Keratinocyte (primary cell): ENCODE measurements at regions not wholly inside any gene's neighbourhood (a gene's known extent, or its start where the extent isn't known, plus 50 kb on each side); places are given as distances from the start of the nearest gene placed in this dataset.

Source experiments
- DNase-seq: peaks from one replicate; pipeline ENCODE4 v3.0.0-alpha.2; 2011; ENCODE audit warnings: low read depth, missing footprints, low spot score
- FAIRE-seq: peaks from 2 replicates; lab custom pipeline; 2011; peaks lifted over from hg19 to GRCh38; lab: Jason Lieb, UNC
- H2AFZ ChIP-seq: 2 replicates; pipeline ENCODE4 v1.6.0; 2012; ENCODE audit warnings: low read length, control low read depth, inconsistent platforms; ENCODE audit not compliant: control insufficient read depth
- H3K27ac ChIP-seq: 2 replicates; pipeline ENCODE4 v1.5.1; 2011; ENCODE audit warnings: low read length; ENCODE audit not compliant: control insufficient read depth, insufficient read depth
- H3K27me3 ChIP-seq: 3 replicates; pipeline ENCODE4 v1.6.0; 2011; ENCODE audit warnings: low read length; ENCODE audit not compliant: control insufficient read depth, insufficient read depth; ENCODE audit errors: extremely low read depth
- H3K36me3 ChIP-seq, 2 experiments: 2 replicates in 1 of 2; 3 replicates in 1 of 2; pipeline ENCODE4 v1.5.1; 2011; ENCODE audit warnings: low read length in 2 of 2, mild to moderate bottlenecking in 1 of 2; ENCODE audit not compliant: control insufficient read depth in 2 of 2, insufficient read depth in 2 of 2; ENCODE audit errors: extremely low read depth in 1 of 2
- H3K4me1 ChIP-seq: 3 replicates; pipeline ENCODE4 v1.5.1; 2011; ENCODE audit warnings: low read length; ENCODE audit not compliant: control insufficient read depth, insufficient read depth; ENCODE audit errors: extremely low read depth
- H3K4me2 ChIP-seq: 3 replicates; pipeline ENCODE4 v1.6.0; 2011; ENCODE audit warnings: low read depth, low read length; ENCODE audit not compliant: control insufficient read depth, insufficient read depth; ENCODE audit errors: extremely low read depth
- H3K4me3 ChIP-seq, 3 experiments: fragments of 200-600 bp in 1 of 3; sonication (generic) in 1 of 3; 2 replicates in 2 of 3; 3 replicates in 1 of 3; pipeline ENCODE4 v1.5.1; 2011 to 2016; ENCODE audit warnings: low read length in 3 of 3, mild to moderate bottlenecking in 3 of 3, control low read depth in 2 of 3, inconsistent platforms in 1 of 3, low read depth in 1 of 3, mixed read lengths in 1 of 3, mixed run types in 1 of 3, moderate library complexity in 1 of 3; ENCODE audit not compliant: control insufficient read depth in 2 of 3, insufficient read depth in 2 of 3; ENCODE audit errors: extremely low read depth in 1 of 3
- H3K79me2 ChIP-seq: 2 replicates; pipeline ENCODE4 v1.6.0; 2012; ENCODE audit warnings: low read length; ENCODE audit not compliant: control insufficient read depth, insufficient read depth
- H3K9ac ChIP-seq: 3 replicates; pipeline ENCODE4 v1.6.0; 2011; ENCODE audit warnings: low read length; ENCODE audit not compliant: control insufficient read depth, insufficient read depth; ENCODE audit errors: extremely low read depth
- H3K9me1 ChIP-seq: 3 replicates; pipeline ENCODE4 v1.6.0; 2011; ENCODE audit warnings: low read length; ENCODE audit not compliant: control insufficient read depth, insufficient read depth; ENCODE audit errors: extremely low read depth
- H3K9me3 ChIP-seq: 2 replicates; pipeline ENCODE4 v1.5.1; 2012; ENCODE audit warnings: low read depth, low read length; ENCODE audit not compliant: control insufficient read depth
- H4K20me1 ChIP-seq: 3 replicates; pipeline ENCODE4 v1.6.0; 2011; ENCODE audit warnings: low read length; ENCODE audit not compliant: control insufficient read depth, insufficient read depth; ENCODE audit errors: extremely low read depth
- CTCF ChIP-seq, 3 experiments: IDR thresholded peaks in 1 of 3; conservative IDR thresholded peaks in 1 of 3; optimal IDR thresholded peaks in 1 of 3; 2 replicates in 2 of 3; 3 replicates in 1 of 3; pipeline versions ENCODE3 to v1.5.1; 2011; ENCODE audit warnings: low read length in 3 of 3, mild to moderate bottlenecking in 3 of 3, moderate library complexity in 2 of 3, control low read depth in 1 of 3, inconsistent platforms in 1 of 3; ENCODE audit not compliant: insufficient read depth in 2 of 3; ENCODE audit errors: extremely low read depth in 1 of 3
- EZH2 ChIP-seq: IDR thresholded peaks from one replicate; pipeline ENCODE4 v1.6.1; 2012; ENCODE audit warnings: inconsistent platforms, mild to moderate bottlenecking, low read length, moderate library complexity
- dilution Hi-C: fragments of 300-500 bp; cut with MboI; formaldehyde crosslinking; loops from one replicate; pipeline ENCODE4 v1.7.0; 2020; ENCODE audit warnings: low sequenced_read_pairs; ENCODE audit not compliant: extremely low pct_ligation_motif_present

GRCh38 chr16:77132051-77132618 is 58.9 kb upstream of the MON1B start:
- Histone ChIP-seq H3K79me2 (no peaks in the 10 kb centered on the region), H3K9me3 (no peaks in the 10 kb centered on the region), H3K4me3 (no peak overlapping the region), H3K9me1 (no peaks in the 10 kb centered on the region), H2AFZ (no peak overlapping the region), H3K27me3 (no peaks in the 10 kb centered on the region), H3K36me3 (no peaks in the 10 kb centered on the region), H3K27ac (no peak overlapping the region), H4K20me1 (no peaks in the 10 kb centered on the region), H3K4me2 (no peak overlapping the region), H3K9ac (no peak overlapping the region), H3K4me1 (no peaks in the 10 kb centered on the region)
- DNase-seq, result no peak
- dilution Hi-C loops, result no loop called here
- no peak for TF ChIP-seq CTCF (optimal IDR thresholded peaks at IDR 0.05 in 1 of 3, IDR thresholded peaks at IDR 0.05 in 1 of 3, conservative IDR thresholded peaks at IDR 0.05 in 1 of 3; ENCODE audit: extremely low read depth in 1 of 3, insufficient read depth in 2 of 3, low read length in 3 of 3)
- TF ChIP-seq EZH2, result no peak
- FAIRE-seq, result no peak

GRCh38 chr16:77133706-77134105 is 57.3 kb upstream of the MON1B start:
- no peak for DNase-seq
- Histone ChIP-seq H3K36me3 (no peaks in the 10 kb centered on the region), H3K79me2 (no peaks in the 10 kb centered on the region), H2AFZ (no peak overlapping the region), H3K9ac (no peak overlapping the region), H3K9me1 (no peaks in the 10 kb centered on the region), H3K4me3 (no peak overlapping the region), H4K20me1 (no peaks in the 10 kb centered on the region), H3K9me3 (no peaks in the 10 kb centered on the region), H3K27ac (no peak overlapping the region), H3K4me1 (no peaks in the 10 kb centered on the region), H3K27me3 (no peaks in the 10 kb centered on the region), H3K4me2 (no peak overlapping the region)
- dilution Hi-C loops, result no loop called here
- TF ChIP-seq EZH2, result no peak
- no peak for TF ChIP-seq CTCF (optimal IDR thresholded peaks at IDR 0.05 in 1 of 3, IDR thresholded peaks at IDR 0.05 in 1 of 3, conservative IDR thresholded peaks at IDR 0.05 in 1 of 3; ENCODE audit: extremely low read depth in 1 of 3, insufficient read depth in 2 of 3, low read length in 3 of 3)
- no peak for FAIRE-seq
